ENCODE measurements at regions not wholly inside any gene's neighbourhood (a gene's known extent, or its start where the extent isn't known, plus 50 kb on each side); places are given as distances from the start of the nearest gene placed in this dataset.

- TF ChIP-seq POLR2A (IDR thresholded peaks at IDR 0.05) (no peak), CTCF (IDR thresholded peaks at IDR 0.05) (no peak)
Observed at GRCh38 chr1:118563981-118564951, 379.2 kb upstream of the SPAG17 start.

Data from esophagus squamous epithelium (tissue), 4 donors.